Fibroblast of villous mesenchyme (primary cell): ENCODE measurements at regions not wholly inside any gene's neighbourhood (a gene's known extent, or its start where the extent isn't known, plus 50 kb on each side); places are given as distances from the start of the nearest gene placed in this dataset.
A peak's percentile ranks its signal among the peaks of the same experiment; 100 is the strongest.

Source experiments
- DNase-seq: peaks from one replicate; pipeline ENCODE4 v3.0.0-alpha.2; 2010; ENCODE audit warnings: low read depth
- H3K4me3 ChIP-seq: 2 replicates; pipeline ENCODE4 v1.5.1; 2011; ENCODE audit warnings: low read depth, mild to moderate bottlenecking, low read length
- TF ChIP-seq, protein P1 (sequence below): IDR thresholded peaks from 2 replicates; pipeline ENCODE4 v1.5.1; 2012; ENCODE audit warnings: low read depth, mild to moderate bottlenecking, low read length; ENCODE audit not compliant: insufficient read depth

GRCh38 chr4:19134685-19135084, 1113.1 kb upstream of the LCORL start:
- DNase-seq, result no peak
- TF ChIP-seq, protein P1, sequence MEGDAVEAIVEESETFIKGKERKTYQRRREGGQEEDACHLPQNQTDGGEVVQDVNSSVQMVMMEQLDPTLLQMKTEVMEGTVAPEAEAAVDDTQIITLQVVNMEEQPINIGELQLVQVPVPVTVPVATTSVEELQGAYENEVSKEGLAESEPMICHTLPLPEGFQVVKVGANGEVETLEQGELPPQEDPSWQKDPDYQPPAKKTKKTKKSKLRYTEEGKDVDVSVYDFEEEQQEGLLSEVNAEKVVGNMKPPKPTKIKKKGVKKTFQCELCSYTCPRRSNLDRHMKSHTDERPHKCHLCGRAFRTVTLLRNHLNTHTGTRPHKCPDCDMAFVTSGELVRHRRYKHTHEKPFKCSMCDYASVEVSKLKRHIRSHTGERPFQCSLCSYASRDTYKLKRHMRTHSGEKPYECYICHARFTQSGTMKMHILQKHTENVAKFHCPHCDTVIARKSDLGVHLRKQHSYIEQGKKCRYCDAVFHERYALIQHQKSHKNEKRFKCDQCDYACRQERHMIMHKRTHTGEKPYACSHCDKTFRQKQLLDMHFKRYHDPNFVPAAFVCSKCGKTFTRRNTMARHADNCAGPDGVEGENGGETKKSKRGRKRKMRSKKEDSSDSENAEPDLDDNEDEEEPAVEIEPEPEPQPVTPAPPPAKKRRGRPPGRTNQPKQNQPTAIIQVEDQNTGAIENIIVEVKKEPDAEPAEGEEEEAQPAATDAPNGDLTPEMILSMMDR, result no peak
- no peak overlapping the region for H3K4me3 ChIP-seq

DNA sequence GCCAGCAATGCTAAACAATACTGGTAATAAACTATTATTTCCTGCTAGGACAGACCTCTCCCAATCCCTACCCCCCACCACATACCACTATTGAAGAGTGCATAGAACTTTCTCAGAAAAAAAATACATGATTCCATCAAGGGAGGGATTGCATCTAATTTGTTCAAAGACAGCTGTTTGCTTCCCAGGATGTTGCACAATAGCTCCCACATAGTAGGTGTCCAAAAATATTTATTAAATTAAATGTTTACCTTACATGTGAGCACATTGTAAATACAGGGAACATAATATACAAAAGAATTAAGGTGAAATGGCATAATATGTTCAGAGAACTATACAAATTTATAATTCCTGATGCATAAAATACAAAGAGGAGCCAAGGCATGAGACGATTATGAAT, 1111.8 kb upstream of the LCORL start:
- TF ChIP-seq, protein P1, result no peak
- DNase-seq, result no peak

GRCh38 chr4:19130866-19131265, 1109.3 kb upstream of the LCORL start:
- peak; percentile 36 for DNase-seq

More for the DNA sequence above, 1111.8 kb upstream of the LCORL start:
- no peak overlapping the region for H3K4me3 ChIP-seq

DNA sequence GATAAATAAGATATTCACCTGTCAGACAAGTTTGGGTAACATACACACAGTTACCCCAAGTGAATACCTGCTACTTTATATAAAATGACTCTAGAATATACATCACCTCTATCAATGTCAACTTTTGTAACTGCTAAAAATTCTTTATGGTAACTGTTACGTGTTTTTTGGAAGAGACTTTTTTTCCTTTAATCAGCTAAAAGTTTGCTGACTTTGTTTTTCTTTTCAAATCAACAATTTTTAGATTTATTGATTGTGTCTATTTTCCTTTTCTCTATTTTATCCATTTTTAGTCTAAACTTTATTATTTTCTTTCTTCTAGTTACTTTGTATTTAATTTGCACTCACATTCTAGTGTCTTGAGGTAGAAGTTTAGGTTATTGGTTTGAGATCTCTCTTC, 1106.6 kb upstream of the LCORL start:
- no peak overlapping the region for H3K4me3 ChIP-seq
- DNase-seq, result no peak
- TF ChIP-seq, protein P1, result no peak

More at GRCh38 chr4:19130866-19131265, 1109.3 kb upstream of the LCORL start:
- TF ChIP-seq, protein P1, result no peak
- H3K4me3 ChIP-seq, result no peak overlapping the region

- no peak for DNase-seq
Measured at GRCh38 chr4:19126903-19127302, 1105.3 kb upstream of the LCORL start.

GRCh38 chr4:19123681-19124080, 1102.1 kb upstream of the LCORL start:
- TF ChIP-seq, protein P1, result no peak
- no peak overlapping the region for H3K4me3 ChIP-seq
- no peak for DNase-seq

More at GRCh38 chr4:19126903-19127302, 1105.3 kb upstream of the LCORL start:
- TF ChIP-seq, protein P1, result no peak
- no peak overlapping the region for H3K4me3 ChIP-seq

GRCh38 chr4:19119904-19120560, 1098.5 kb upstream of the LCORL start:
- TF ChIP-seq, protein P1, result no peak
- H3K4me3 ChIP-seq, result no peak overlapping the region
- no peak for DNase-seq
